GM13977 (cell line): ENCODE measurements at regions not wholly inside any gene's neighbourhood (a gene's known extent, or its start where the extent isn't known, plus 50 kb on each side); places are given as distances from the start of the nearest gene placed in this dataset.
A peak's percentile ranks its signal among the peaks of the same experiment; 100 is the strongest.

Experiments used
- DNase-seq: peaks from one replicate; pipeline ENCODE4 v3.0.0; 2012; ENCODE audit warnings: low spot score
- in situ Hi-C: fragments of 300-500 bp; cut with MboI; formaldehyde crosslinking; loops from one replicate; pipeline ENCODE4 v1.12.0; 2022; ENCODE audit warnings: low sequenced_read_pairs, low pct_unique_long_range_greater_than_20kb, mixed read lengths, inconsistent platforms; ENCODE audit not compliant: unreplicated experiment
- TF ChIP-seq, protein P1 (sequence below): IDR thresholded peaks from 2 replicates; pipeline ENCODE4 v1.5.1; 2012; ENCODE audit warnings: mild to moderate bottlenecking, control low read depth; ENCODE audit not compliant: insufficient read depth; ENCODE audit errors: extremely low read depth, missing control alignments

DNA sequence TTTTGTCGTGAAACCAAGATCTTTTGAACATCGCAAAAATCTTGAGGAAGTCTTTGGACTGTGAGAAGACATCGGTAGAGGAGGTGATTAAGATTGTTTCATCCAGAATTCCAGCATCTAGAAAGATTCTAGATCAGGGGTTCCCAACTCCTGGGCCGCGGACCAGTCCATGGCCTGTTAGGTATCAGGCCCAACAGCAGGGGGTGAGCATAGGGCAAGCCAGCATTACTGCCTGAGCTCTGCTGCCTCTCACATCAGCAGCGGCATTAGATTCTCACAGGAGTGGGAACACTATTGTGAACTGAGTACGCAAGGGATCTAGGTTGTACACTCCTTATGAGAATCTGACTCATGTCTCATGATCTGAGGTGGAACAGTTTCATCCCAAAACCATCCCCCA lies 600.6 kb upstream of the CDH11 start:
- DNase-seq: no peak
- in situ Hi-C loops: no loop called here
- TF ChIP-seq, protein P1, sequence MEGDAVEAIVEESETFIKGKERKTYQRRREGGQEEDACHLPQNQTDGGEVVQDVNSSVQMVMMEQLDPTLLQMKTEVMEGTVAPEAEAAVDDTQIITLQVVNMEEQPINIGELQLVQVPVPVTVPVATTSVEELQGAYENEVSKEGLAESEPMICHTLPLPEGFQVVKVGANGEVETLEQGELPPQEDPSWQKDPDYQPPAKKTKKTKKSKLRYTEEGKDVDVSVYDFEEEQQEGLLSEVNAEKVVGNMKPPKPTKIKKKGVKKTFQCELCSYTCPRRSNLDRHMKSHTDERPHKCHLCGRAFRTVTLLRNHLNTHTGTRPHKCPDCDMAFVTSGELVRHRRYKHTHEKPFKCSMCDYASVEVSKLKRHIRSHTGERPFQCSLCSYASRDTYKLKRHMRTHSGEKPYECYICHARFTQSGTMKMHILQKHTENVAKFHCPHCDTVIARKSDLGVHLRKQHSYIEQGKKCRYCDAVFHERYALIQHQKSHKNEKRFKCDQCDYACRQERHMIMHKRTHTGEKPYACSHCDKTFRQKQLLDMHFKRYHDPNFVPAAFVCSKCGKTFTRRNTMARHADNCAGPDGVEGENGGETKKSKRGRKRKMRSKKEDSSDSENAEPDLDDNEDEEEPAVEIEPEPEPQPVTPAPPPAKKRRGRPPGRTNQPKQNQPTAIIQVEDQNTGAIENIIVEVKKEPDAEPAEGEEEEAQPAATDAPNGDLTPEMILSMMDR: no peak

DNA sequence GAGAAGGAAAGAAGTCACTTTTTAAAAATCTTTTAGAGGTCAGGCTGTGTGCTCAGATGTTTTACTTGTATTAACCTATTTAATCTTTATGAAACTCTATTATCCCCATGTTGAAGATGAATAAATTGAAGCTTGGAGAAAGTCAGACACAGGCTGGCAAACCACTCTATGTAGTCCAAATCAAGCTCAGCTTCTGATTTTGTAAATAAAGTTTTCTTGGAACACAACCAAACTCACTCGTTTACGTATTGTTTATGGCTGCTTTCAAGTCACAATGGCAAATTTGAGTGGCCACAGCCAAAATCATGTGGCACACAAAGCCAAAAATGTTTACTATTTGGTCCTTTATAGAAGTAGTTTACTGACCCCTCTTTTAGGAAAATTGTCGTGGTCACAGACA lies 596.0 kb upstream of the CDH11 start:
- in situ Hi-C loops: no loop called here

DNA sequence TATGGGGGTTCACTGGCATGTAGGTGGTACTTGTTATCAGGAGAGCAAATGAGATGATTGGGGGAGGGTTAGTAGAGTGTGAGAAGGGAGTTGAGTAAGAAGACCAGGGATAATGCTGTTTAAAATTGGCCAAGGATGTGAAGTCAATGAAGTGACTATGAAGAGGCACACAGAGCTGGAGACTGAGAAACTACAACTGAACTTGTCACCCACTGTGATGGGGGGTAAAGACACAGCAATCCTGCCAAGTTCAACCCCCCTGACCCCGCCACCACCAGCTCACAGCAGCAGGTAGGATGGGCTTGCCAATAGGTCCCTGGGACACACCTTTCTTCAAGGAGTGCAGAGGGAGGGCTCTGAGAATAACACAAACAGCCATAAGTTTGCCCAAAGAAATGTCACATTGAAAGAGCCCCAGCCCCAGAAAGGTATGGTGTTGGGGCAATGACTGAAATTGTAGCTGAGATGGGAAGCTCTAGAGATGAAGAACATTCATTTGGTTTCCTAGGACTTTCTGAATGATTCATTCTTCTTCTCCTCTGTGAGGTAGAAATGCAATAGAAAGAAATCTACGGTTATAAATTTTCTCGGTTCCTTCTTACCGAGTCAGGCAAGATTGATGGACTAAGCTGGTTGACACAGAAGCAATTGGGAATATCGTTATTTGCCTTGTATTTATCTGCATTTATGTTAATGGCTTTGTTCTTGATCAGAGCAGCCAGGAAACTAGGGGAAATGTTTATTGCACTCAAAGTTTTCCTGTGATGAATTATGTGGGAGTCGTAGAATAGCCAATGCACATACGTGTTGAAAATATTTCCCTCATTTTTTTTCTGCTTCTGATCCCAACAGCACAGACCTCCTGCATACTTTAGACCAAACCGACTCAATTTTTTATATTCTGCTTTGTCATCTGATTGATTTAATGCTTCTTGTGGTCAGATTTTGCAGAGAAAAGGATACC lies 595.2 kb upstream of the CDH11 start:
- in situ Hi-C loops: no loop called here
- DNase-seq: no peak
- TF ChIP-seq, protein P1: no peak

More for the DNA sequence above, 596.0 kb upstream of the CDH11 start:
- TF ChIP-seq, protein P1: no peak
- DNase-seq: no peak

DNA sequence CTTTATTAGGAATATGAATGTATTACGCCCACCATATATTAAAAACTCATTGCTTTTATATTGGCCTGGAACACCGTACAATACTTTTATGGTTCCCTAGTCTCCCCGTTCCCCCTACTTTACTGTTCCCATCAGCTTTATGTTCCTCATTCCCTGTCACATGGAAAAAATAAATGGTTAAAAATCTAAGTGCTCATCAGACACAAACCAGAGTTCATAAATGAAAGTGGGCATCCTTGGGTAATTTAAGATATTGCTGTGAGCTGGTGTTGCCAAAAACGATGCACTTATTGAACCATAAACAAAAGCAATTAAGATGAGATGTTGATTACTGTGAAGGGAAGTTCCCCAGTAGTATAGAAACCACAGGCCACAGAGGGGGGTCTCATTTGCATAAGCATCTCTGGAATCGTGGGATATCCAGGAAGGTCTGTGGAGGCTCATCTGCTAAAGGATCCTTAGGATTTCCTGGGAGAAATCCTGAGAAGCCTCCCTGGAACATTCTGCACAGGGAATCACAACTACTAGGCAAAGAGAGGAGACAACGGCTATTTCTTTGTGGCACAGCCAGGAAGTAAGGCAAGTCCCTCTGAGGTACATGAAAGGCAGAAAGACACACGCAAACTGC lies 591.4 kb upstream of the CDH11 start:
- in situ Hi-C loops: no loop called here

DNA sequence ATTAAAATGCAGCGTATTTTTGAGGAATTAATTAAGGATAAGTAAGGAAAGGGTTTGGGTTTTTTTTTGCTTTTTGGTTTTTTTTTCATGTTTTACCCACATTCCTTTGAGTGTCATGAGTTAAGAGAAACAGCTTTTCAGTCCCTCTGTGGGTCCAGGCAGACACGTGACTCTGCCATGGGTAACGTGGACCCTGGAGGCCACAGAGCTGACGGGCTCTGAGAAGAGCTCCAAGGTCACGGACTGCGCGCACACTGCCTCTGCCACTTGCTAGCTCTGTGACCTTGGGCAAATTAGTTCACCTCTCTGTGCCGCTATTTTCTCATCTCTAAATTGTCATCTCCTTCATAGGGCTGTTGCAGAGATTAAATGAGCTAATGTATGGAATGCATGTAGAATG lies 588.2 kb upstream of the CDH11 start:
- in situ Hi-C loops: no loop called here
- TF ChIP-seq, protein P1: no peak
- no peak for DNase-seq

More for the DNA sequence above, 591.4 kb upstream of the CDH11 start:
- no peak for DNase-seq
- TF ChIP-seq, protein P1: no peak

DNA sequence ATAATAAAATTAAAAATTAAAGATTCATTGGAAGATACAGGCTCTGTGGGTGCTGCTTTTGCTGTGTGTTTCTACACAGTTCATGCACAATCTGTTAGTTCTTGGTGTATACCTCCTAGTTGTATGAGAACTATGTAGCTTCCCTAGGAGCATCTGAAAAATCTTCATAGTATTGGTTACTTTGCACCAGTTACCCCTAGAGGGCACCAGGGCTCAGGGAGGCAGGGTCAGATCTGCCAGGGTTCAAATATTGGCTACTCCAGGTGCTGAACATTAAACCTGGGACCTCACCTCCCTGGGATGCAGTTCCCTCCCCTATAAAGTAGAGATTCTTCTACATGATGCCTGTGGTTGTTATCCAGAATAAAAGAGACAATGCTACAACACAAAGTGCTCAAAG lies 583.0 kb upstream of the CDH11 start:
- DNase-seq: no peak
- in situ Hi-C loops: no loop called here
- TF ChIP-seq, protein P1: peak; percentile 5
